OCI-LY7 (cell line): ENCODE measurements at regions not wholly inside any gene's neighbourhood (a gene's known extent, or its start where the extent isn't known, plus 50 kb on each side); places are given as distances from the start of the nearest gene placed in this dataset.

Experiments used
- BruUV-seq: library from RNA; stranded (reverse); fragments of 400-500 nt; replicated peaks from 2 replicates; lab custom pipeline; 2021; lab: Mats Ljungman, UMichigan
- CTCF ChIA-PET: fragments of 300-600 bp; sonication (Branson Sonifier 250); formaldehyde crosslinking; loops from one replicate; lab custom pipeline; 2022; ENCODE audit warnings: antibody characterized with exemption; ENCODE audit not compliant: unreplicated experiment; lab: Charles Lee
- POLR2A ChIA-PET: fragments of 300-600 bp; sonication (Branson Sonifier 250); formaldehyde crosslinking; loops from one replicate; lab custom pipeline; 2022; ENCODE audit warnings: antibody characterized with exemption; lab: Charles Lee
- DNase-seq: peaks from one replicate; pipeline ENCODE4 v3.0.0-alpha.2; 2015; ENCODE audit warnings: low spot score
- H2AFZ ChIP-seq: fragments of 200-600 bp; sonication (generic), shearing (Covaris generic); 2 replicates; pipeline ENCODE4 v1.6.1; 2014; ENCODE audit warnings: mild to moderate bottlenecking, antibody characterized with exemption, low read length, moderate library complexity
- H3K27ac ChIP-seq: fragments of 200-600 bp; sonication (generic); 2 replicates; pipeline ENCODE4 v1.5.1; 2014; ENCODE audit warnings: mixed run types, low read depth, mild to moderate bottlenecking, moderate library complexity, low read length, inconsistent platforms; ENCODE audit not compliant: poor library complexity, severe bottlenecking
- H3K36me3 ChIP-seq: fragments of 200-600 bp; sonication (generic); 2 replicates; pipeline ENCODE4 v1.6.1; 2014; ENCODE audit warnings: mild to moderate bottlenecking, antibody characterized with exemption, low read length, moderate library complexity, mixed read lengths; ENCODE audit not compliant: insufficient read depth
- H3K4me1 ChIP-seq: fragments of 200-600 bp; sonication (generic); 2 replicates; pipeline ENCODE4 v1.5.1; 2014; ENCODE audit warnings: mild to moderate bottlenecking, low read length; ENCODE audit not compliant: insufficient read depth, poor library complexity, severe bottlenecking
- H3K4me2 ChIP-seq: fragments of 200-600 bp; sonication (generic); 2 replicates; pipeline ENCODE4 v1.6.1; 2014; ENCODE audit warnings: mild to moderate bottlenecking, low read length
- H3K4me3 ChIP-seq: fragments of 200-600 bp; sonication (generic); 2 replicates; pipeline ENCODE4 v1.5.1; 2014; ENCODE audit warnings: mild to moderate bottlenecking, low read depth, low read length; ENCODE audit not compliant: poor library complexity, severe bottlenecking
- H3K79me2 ChIP-seq: fragments of 200-600 bp; sonication (generic); 2 replicates; pipeline ENCODE4 v1.6.1; 2016; ENCODE audit warnings: low read depth, mild to moderate bottlenecking, low read length, moderate library complexity, mixed read lengths; ENCODE audit not compliant: insufficient read depth
- H3K9me2 ChIP-seq: fragments of 200-600 bp; sonication (generic); 2 replicates; pipeline ENCODE4 v1.6.1; 2016; ENCODE audit warnings: mild to moderate bottlenecking, low read length, mixed read lengths; ENCODE audit not compliant: insufficient read depth
- H3K9me3 ChIP-seq: fragments of 200-600 bp; sonication (generic); 2 replicates; pipeline ENCODE4 v1.6.1; 2014; ENCODE audit warnings: mild to moderate bottlenecking, mixed run types, low read length, mixed read lengths
- H4K20me1 ChIP-seq: fragments of 200-600 bp; sonication (generic); 2 replicates; pipeline ENCODE4 v1.6.1; 2014; ENCODE audit warnings: mild to moderate bottlenecking, antibody characterized with exemption, low read length, moderate library complexity, mixed read lengths; ENCODE audit not compliant: insufficient read depth
- CTCF ChIP-seq: fragments of 200-600 bp; sonication (generic); conservative IDR thresholded peaks from 2 replicates; pipeline ENCODE4 v1.5.1; 2014; ENCODE audit warnings: mild to moderate bottlenecking, antibody characterized with exemption, low read length, moderate library complexity, mixed read lengths
- EZH2phosphoT487 ChIP-seq: fragments of 200-600 bp; sonication (generic); IDR thresholded peaks from 2 replicates; pipeline ENCODE4 v1.6.1; 2018; ENCODE audit warnings: low read depth, borderline replicate concordance, mild to moderate bottlenecking, mixed run types, antibody characterized with exemption, low read length, moderate library complexity, mixed read lengths
- intact Hi-C: fragments of 100-400 bp; cut with micrococcal nuclease; formaldehyde crosslinking; loops from one replicate; pipeline ENCODE4 v1.10.0; 2022; ENCODE audit not compliant: unreplicated experiment

- intact Hi-C loops: no loop called here
- H3K4me1 ChIP-seq: no peaks in the 10 kb centered on the region
- no peak overlapping the region for H3K4me3 ChIP-seq
- no TSS peak for BruUV-seq
- no peak for DNase-seq
- H3K36me3 ChIP-seq: no peaks in the 10 kb centered on the region
- no peaks in the 10 kb centered on the region for H3K79me2 ChIP-seq
- ChIA-PET CTCF (no interaction called here), POLR2A (no interaction called here)
- H3K4me2 ChIP-seq: no peak overlapping the region
- no peaks in the 10 kb centered on the region for H3K9me3 ChIP-seq
- no peak overlapping the region for H2AFZ ChIP-seq
- H3K27ac ChIP-seq: no peak overlapping the region
- H4K20me1 ChIP-seq: no peaks in the 10 kb centered on the region
- TF ChIP-seq CTCF (no peak), EZH2phosphoT487 (no peak)
- no peaks in the 10 kb centered on the region for H3K9me2 ChIP-seq
Observed at GRCh38 chr2:175350105-175350504, 168.6 kb upstream of the ATP5MC3 start.

GRCh38 chr2:175342085-175342484, 160.6 kb upstream of the ATP5MC3 start:
- H3K4me1 ChIP-seq: no peaks in the 10 kb centered on the region
- ChIA-PET POLR2A (no interaction called here), CTCF (no interaction called here)
- no peak overlapping the region for H2AFZ ChIP-seq
- no peak for TF ChIP-seq EZH2phosphoT487
- TF ChIP-seq CTCF: no peak
- H4K20me1 ChIP-seq: no peaks in the 10 kb centered on the region
- no peak overlapping the region for H3K27ac ChIP-seq
- intact Hi-C loops: no loop called here
- no peaks in the 10 kb centered on the region for H3K9me2 ChIP-seq
- no peaks in the 10 kb centered on the region; the same call in 1 of the 2 replicates for H3K9me3 ChIP-seq
- H3K4me2 ChIP-seq: no peak overlapping the region
- H3K79me2 ChIP-seq: no peaks in the 10 kb centered on the region
- DNase-seq: no peak
- BruUV-seq: no TSS peak
- H3K36me3 ChIP-seq: no peaks in the 10 kb centered on the region
- H3K4me3 ChIP-seq: no peak overlapping the region

- Histone ChIP-seq H3K36me3 (no peaks in the 10 kb centered on the region), H2AFZ (no peak overlapping the region), H3K4me2 (no peak overlapping the region), H3K4me3 (no peak overlapping the region), H3K27ac (no peak overlapping the region), H3K4me1 (no peaks in the 10 kb centered on the region), H3K9me3 (no peaks in the 10 kb centered on the region; the same call in 1 of the 2 replicates), H4K20me1 (no peaks in the 10 kb centered on the region), H3K9me2 (no peaks in the 10 kb centered on the region), H3K79me2 (no peaks in the 10 kb centered on the region)
- intact Hi-C loops: no loop called here
- BruUV-seq: no TSS peak
- no peak for TF ChIP-seq EZH2phosphoT487
- no peak for TF ChIP-seq CTCF
- ChIA-PET CTCF (no interaction called here), POLR2A (interaction anchor here (0.9 kb wide), 1 partner anchor 132 kb away, joined by 3 read pairs; no protein-coding TSS in a partner anchor)
- no peak for DNase-seq
Observed at GRCh38 chr2:175330195-175330594, 148.7 kb upstream of the ATP5MC3 start.
